Right lobe of liver (tissue), 6 donors: ENCODE measurements at regions not wholly inside any gene's neighbourhood (a gene's known extent, or its start where the extent isn't known, plus 50 kb on each side); places are given as distances from the start of the nearest gene placed in this dataset.

Source experiments
- ATAC-seq, 4 donors: fragments of 200-7000 bp; cut with Tn5 transposase; one replicate each; pipeline ENCODE4 v1.9.1; 2020; ENCODE audit warnings: mild to moderate bottlenecking in 4 of 4, moderate library complexity in 4 of 4
- DNase-seq, 3 donors: peaks; one replicate each; pipeline ENCODE4 v3.0.0-alpha.2; 2020
- H3K27ac ChIP-seq, 3 donors: fragments of 200-600 bp; one replicate each; pipeline ENCODE4 v1.8.0; 2022
- H3K27me3 ChIP-seq, 2 donors: fragments of 200-600 bp; one replicate each; pipeline ENCODE4 v1.8.0; 2022
- H3K36me3 ChIP-seq, 4 donors: fragments of 200-600 bp; sonication (generic) in 1 of 4; one replicate each; pipeline versions ENCODE4 v1.5.1 to v1.8.0; 2017 to 2022; ENCODE audit warnings: control low read depth in 1 of 4
- H3K4me1 ChIP-seq, 4 donors: fragments of 200-600 bp; sonication (generic) in 1 of 4; one replicate each; pipeline versions ENCODE4 v1.5.1 to v1.8.0; 2017 to 2022; ENCODE audit warnings: control low read depth in 1 of 4
- H3K4me3 ChIP-seq, 3 donors: fragments of 200-600 bp; one replicate each; pipeline ENCODE4 v1.8.0; 2022
- H3K9me3 ChIP-seq, 4 donors: fragments of 200-600 bp; sonication (generic) in 1 of 4; one replicate each; pipeline versions ENCODE4 v1.5.1 to v1.8.0; 2017 to 2022; ENCODE audit warnings: control low read depth in 1 of 4
- CTCF ChIP-seq, 4 donors: fragments of 200-600 bp in 3 of 4; fragments of 450-650 bp in 1 of 4; IDR thresholded peaks; one replicate each; pipeline versions ENCODE4 v1.5.1 to v1.8.0; 2016 to 2022; ENCODE audit warnings: antibody characterized with exemption in 4 of 4, mild to moderate bottlenecking in 2 of 4
- POLR2A ChIP-seq: fragments of 450-650 bp; IDR thresholded peaks from one replicate; pipeline ENCODE4 v1.6.1; 2017; ENCODE audit warnings: antibody characterized with exemption, mild to moderate bottlenecking
- WGBS: methylation state at CpG from one replicate; pipeline ENCODE4 v1.1.6; 2018; ENCODE audit warnings: low coverage, low lambda C conversion rate; ENCODE audit not compliant: insufficient coverage; ENCODE audit errors: missing lambda C conversion rate; 5-methylcytosine and 5-hydroxymethylcytosine counted together
- intact Hi-C, 2 donors: fragments of 100-400 bp; cut with DNase I; formaldehyde crosslinking; loops; one replicate each; pipeline versions ENCODE4 v1.11.2 to v1.14.1; 2022
- donor health status: DM: no; HTN: yes; CAD: no.
- donor health status: DM: no; HTN: no; CAD: no.
- donor health status: DM: no; HTN: no; CAD: no.
- donor health status: DM: no; HTN: yes; CAD: no.
- donor health status: DM: no; HTN: yes; CAD: no.

- DNase-seq, result no peak
- TF ChIP-seq CTCF (IDR thresholded peaks at IDR 0.05) (no peak), POLR2A (no peak)
- Histone ChIP-seq H3K4me1 (peaks cover 0 to 41% (median 18%) of the 10 kb centered on the region in 4 donors), H3K4me3 (no peak overlapping the region), H3K27me3 (no peaks in the 10 kb centered on the region), H3K27ac (no peak overlapping the region), H3K9me3 (no peaks in the 10 kb centered on the region), H3K36me3 (no peaks in the 10 kb centered on the region)
- no peak for ATAC-seq
- WGBS, result 79% methylated on average over 3 of the region's 5 CpGs
- intact Hi-C loops, result no loop called here
Measured at GRCh38 chr12:111081600-111081999, 161.2 kb upstream of the MYL2 start.

DNA sequence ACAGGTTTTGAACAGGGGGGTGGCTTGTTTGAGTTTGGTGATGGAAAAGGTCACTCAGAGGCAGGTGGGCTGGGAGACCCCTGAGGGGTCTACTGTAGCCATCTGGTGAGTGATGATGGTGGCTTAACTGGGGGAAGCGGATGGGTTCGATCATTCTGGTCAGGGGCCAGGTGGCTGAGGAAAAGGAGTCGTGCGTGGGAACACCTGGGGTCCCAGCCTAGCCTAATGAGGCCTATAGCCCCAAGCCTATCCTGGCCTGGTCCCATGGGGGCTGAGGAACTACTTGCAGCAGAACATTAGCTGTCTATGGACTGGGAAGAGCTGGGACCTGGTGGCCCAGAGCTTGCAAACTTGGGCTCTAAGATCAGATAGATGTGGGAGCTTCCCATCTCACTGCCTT is 158.4 kb upstream of the MYL2 start:
- TF ChIP-seq CTCF (IDR thresholded peaks at IDR 0.05) (no peak), POLR2A (no peak)
- Histone ChIP-seq H3K9me3 (no peaks in the 10 kb centered on the region), H3K27ac (no peak overlapping the region), H3K36me3 (no peaks in the 10 kb centered on the region), H3K27me3 (no peaks in the 10 kb centered on the region), H3K4me3 (no peak overlapping the region), H3K4me1 (peaks cover 0 to 47% (median 15%) of the 10 kb centered on the region in 4 donors)
- intact Hi-C loops, result no loop called here
- 86% methylated on average over 2 of the region's 4 CpGs for WGBS
- ATAC-seq, result no peak
- DNase-seq, result no peak

DNA sequence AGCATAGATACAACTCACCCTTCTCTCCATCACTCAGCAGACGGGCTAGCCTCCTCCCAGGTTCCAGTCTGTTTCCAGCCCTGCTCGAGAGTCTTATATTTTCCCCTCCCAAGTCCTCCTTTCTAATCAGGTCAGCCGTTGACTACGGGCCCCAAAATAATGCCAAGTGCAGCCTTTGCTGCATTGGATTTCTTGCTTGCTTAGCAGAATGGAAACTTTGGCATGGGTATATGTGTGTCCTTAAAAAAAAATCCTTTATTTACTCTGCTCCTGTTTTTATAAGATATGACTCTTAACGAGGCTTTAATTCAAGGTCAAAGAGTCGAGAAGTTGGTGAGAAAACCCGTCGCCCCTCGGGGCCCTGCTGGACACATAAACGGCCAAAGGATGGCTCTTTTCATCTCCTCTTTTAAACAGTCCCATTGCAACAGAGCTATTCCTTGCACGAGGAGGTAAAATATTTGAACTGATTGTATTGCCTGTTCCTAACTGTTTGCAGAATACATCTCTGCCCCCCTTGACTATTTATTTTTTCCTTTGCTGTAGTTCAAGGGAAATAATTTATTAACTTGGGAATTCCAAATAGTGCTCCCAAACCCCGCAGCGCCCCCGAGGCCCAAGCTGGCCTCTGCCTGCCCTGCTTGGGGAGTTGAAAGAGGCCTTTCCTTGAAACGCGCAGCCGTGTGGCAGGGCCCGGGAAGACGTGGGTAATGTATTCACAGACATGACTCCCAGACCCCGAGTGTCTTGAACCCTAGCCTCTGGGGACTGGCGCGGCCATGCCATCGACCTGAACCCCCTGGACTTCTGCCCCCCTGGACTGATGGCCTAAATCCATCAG is 156.5 kb upstream of the MYL2 start:
- peak overlapping the region in 2 of 3 donors; percentile 56 to 65 for H3K4me3 ChIP-seq
- peaks cover 0 to 39% (median 9%) of the 10 kb centered on the region in 4 donors for H3K4me1 ChIP-seq
- H3K9me3 ChIP-seq, result no peaks in the 10 kb centered on the region
- peak overlapping the region in 2 of 3 donors; percentile 53 to 62 for H3K27ac ChIP-seq
- WGBS, result 15% methylated on average over 16 of the region's 23 CpGs
- peak; percentile 33 to 76 (median 42) for ATAC-seq
- DNase-seq, result peak in 2 of 3 donors; percentile 57 to 65
- H3K36me3 ChIP-seq, result no peaks in the 10 kb centered on the region
- TF ChIP-seq POLR2A (no peak), CTCF (IDR thresholded peaks at IDR 0.05) (peak in 1 of 4 donors; percentile 21)
- intact Hi-C loops, result no loop called here
- no peaks in the 10 kb centered on the region for H3K27me3 ChIP-seq

GRCh38 chr12:111076199-111076598 is 155.8 kb upstream of the MYL2 start:
- intact Hi-C loops, result no loop called here
- H3K4me3 ChIP-seq, result peak overlapping the region in 2 of 3 donors; percentile 56 to 65
- H3K27me3 ChIP-seq, result no peaks in the 10 kb centered on the region
- no peak for TF ChIP-seq POLR2A
- peaks cover 0 to 45% (median 9%) of the 10 kb centered on the region in 4 donors for H3K4me1 ChIP-seq
- DNase-seq (no peak), ATAC-seq (no peak)
- H3K27ac ChIP-seq, result peak overlapping the region in 2 of 3 donors; percentile 23 to 62
- H3K9me3 ChIP-seq, result no peaks in the 10 kb centered on the region
- H3K36me3 ChIP-seq, result no peaks in the 10 kb centered on the region
- no CpG with 5 or more reads among the region's 1 CpG for WGBS

DNA sequence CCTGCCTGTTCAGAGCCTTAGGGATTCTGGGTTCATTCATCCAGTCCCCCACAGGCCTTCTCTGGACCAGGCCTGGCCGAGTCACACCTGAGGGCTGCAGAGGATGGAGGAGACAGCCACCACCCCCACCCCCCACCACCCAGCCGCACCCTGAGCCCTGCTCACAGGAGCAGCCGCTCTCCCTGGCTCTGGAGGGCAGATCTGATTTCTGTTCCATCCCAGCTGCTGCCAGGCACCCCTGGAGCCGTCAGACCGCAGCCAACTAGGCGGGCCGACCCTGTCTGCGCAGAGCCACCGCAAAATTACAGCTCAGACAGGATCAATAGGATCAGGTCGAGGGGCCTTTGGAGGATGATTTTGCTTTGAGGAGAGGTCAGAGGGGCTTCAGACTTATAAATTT is 154.6 kb upstream of the MYL2 start:
- 40% methylated on average over 1 of the region's 10 CpGs for WGBS
- no peaks in the 10 kb centered on the region for H3K9me3 ChIP-seq
- peaks cover 0 to 48% (median 9%) of the 10 kb centered on the region in 4 donors for H3K4me1 ChIP-seq
- TF ChIP-seq CTCF (IDR thresholded peaks at IDR 0.05) (no peak), POLR2A (no peak)
- H3K36me3 ChIP-seq, result no peaks in the 10 kb centered on the region
- peak; percentile 37 to 49 (median 41) for ATAC-seq
- DNase-seq, result no peak
- H3K27me3 ChIP-seq, result no peaks in the 10 kb centered on the region
- intact Hi-C loops, result no loop called here
- H3K27ac ChIP-seq, result peak overlapping the region; percentile 71 to 85 (median 82)
- H3K4me3 ChIP-seq, result peak overlapping the region; percentile 33 to 65 (median 56)
